HCT116 (cell line): ENCODE measurements at regions not wholly inside any gene's neighbourhood (a gene's known extent, or its start where the extent isn't known, plus 50 kb on each side); places are given as distances from the start of the nearest gene placed in this dataset.

Experiments
- ATAC-seq: fragments of 200-7000 bp; cut with Tn5 transposase; 2 replicates; pipeline ENCODE4 v1.9.1; 2020; ENCODE audit warnings: mild to moderate bottlenecking, moderate library complexity
- BruUV-seq: library from RNA; stranded (reverse); fragments of 400-500 nt; replicated peaks from 2 replicates; lab custom pipeline; 2021; lab: Mats Ljungman, UMichigan
- CTCF ChIA-PET: fragments of 300-600 bp; sonication (Branson Sonifier 250); formaldehyde crosslinking; loops from one replicate; lab custom pipeline; 2021; ENCODE audit warnings: antibody characterized with exemption; lab: Charles Lee
- POLR2A ChIA-PET: fragments of 300-600, 350-600 bp; sonication (Branson Sonifier 250); formaldehyde crosslinking; loops from one replicate; lab custom pipeline; 2021; ENCODE audit warnings: antibody characterized with exemption; lab: Charles Lee
- RAD21 ChIA-PET, 2 experiments: fragments of 300-600 bp; sonication (Branson Sonifier 250); formaldehyde crosslinking; loops; one replicate each; lab custom pipeline; 2023; ENCODE audit warnings: low total read pairs in 2 of 2; ENCODE audit not compliant: uncharacterized antibody in 2 of 2, unreplicated experiment in 2 of 2, low non-redundant PET in 1 of 2; lab: Charles Lee
- DNase-seq: peaks from one replicate; pipeline ENCODE4 v3.0.0-alpha.2; 2010; ENCODE audit warnings: low read depth, low spot score
- H2AFZ ChIP-seq: fragments of 200-600 bp; shearing (Covaris generic), sonication (generic); 2 replicates; pipeline ENCODE4 v1.6.1; 2017; ENCODE audit warnings: low read depth, mixed run types, mixed read lengths, antibody characterized with exemption, low read length; ENCODE audit not compliant: poor library complexity, severe bottlenecking
- H3K27ac ChIP-seq: 2 replicates; pipeline ENCODE4 v1.5.1; 2012; ENCODE audit warnings: low read depth, low read length
- H3K27me3 ChIP-seq: fragments of 200-600 bp; sonication (generic); 2 replicates; pipeline ENCODE4 v1.6.1; 2016; ENCODE audit warnings: mixed run types, low read length, mixed read lengths; ENCODE audit not compliant: insufficient read depth
- H3K36me3 ChIP-seq, 2 experiments: fragments of 200-500 bp in 1 of 2; fragments of 200-600 bp in 1 of 2; sonication (Bioruptor generic) in 1 of 2; sonication (generic) in 1 of 2; 2 replicates each; pipeline versions ENCODE4 v1.5.1 to v1.6.1; 2014 to 2016; ENCODE audit warnings: low read length in 2 of 2, inconsistent platforms in 1 of 2, mixed read lengths in 1 of 2, mixed run types in 1 of 2; ENCODE audit not compliant: insufficient read depth in 2 of 2, control insufficient read depth in 1 of 2
- H3K4me1 ChIP-seq, 2 experiments: fragments of 200-600 bp in 1 of 2; sonication (generic) in 1 of 2; 2 replicates each; pipeline versions ENCODE4 v1.5.1 to v1.6.1; 2012 to 2017; ENCODE audit warnings: low read length in 2 of 2, inconsistent platforms in 1 of 2, mild to moderate bottlenecking in 1 of 2, mixed read lengths in 1 of 2, mixed run types in 1 of 2, moderate library complexity in 1 of 2; ENCODE audit not compliant: insufficient read depth in 2 of 2, control insufficient read depth in 1 of 2
- H3K4me2 ChIP-seq: fragments of 200-600 bp; sonication (generic); 2 replicates; pipeline ENCODE4 v1.6.1; 2017; ENCODE audit warnings: mixed run types, low read length, mixed read lengths
- H3K4me3 ChIP-seq, 2 experiments: fragments of 200-600 bp in 1 of 2; sonication (generic) in 1 of 2; replicated peaks in 1 of 2; 2 replicates each; pipeline ENCODE4 v1.5.1; 2011 to 2016; ENCODE audit warnings: low read length in 2 of 2, control low read depth in 1 of 2, low read depth in 1 of 2, mild to moderate bottlenecking in 1 of 2, mixed read lengths in 1 of 2, mixed run types in 1 of 2
- H3K79me2 ChIP-seq: fragments of 200-600 bp; sonication (generic); 2 replicates; pipeline ENCODE4 v1.6.1; 2017; ENCODE audit warnings: mild to moderate bottlenecking, mixed run types, low read length, moderate library complexity, mixed read lengths; ENCODE audit not compliant: insufficient read depth
- H3K9ac ChIP-seq: fragments of 200-600 bp; sonication (generic); 2 replicates; pipeline ENCODE4 v1.6.1; 2016; ENCODE audit warnings: low read length, mixed read lengths
- H3K9me2 ChIP-seq: fragments of 200-600 bp; sonication (generic), shearing (Covaris generic); 2 replicates; pipeline ENCODE4 v1.6.1; 2017; ENCODE audit warnings: mixed run types, mild to moderate bottlenecking, moderate library complexity; ENCODE audit not compliant: insufficient read depth
- H3K9me3 ChIP-seq, 2 experiments: fragments of 200-500 bp in 1 of 2; fragments of 200-600 bp in 1 of 2; sonication (Bioruptor generic) in 1 of 2; sonication (generic) in 1 of 2; 2 replicates each; pipeline ENCODE4 v1.6.1; 2014 to 2017; ENCODE audit warnings: low read length in 2 of 2, mixed read lengths in 2 of 2, inconsistent platforms in 1 of 2, low read depth in 1 of 2, mild to moderate bottlenecking in 1 of 2, mixed run types in 1 of 2, moderate library complexity in 1 of 2; ENCODE audit not compliant: control insufficient read depth in 1 of 2, insufficient read depth in 1 of 2
- H4K20me1 ChIP-seq: fragments of 200-600 bp; sonication (generic), shearing (Covaris generic); 2 replicates; pipeline ENCODE4 v1.6.1; 2017; ENCODE audit warnings: mixed run types, mild to moderate bottlenecking, moderate library complexity; ENCODE audit not compliant: insufficient read depth
- CBX3 ChIP-seq: IDR thresholded peaks from 2 replicates; pipeline ENCODE4 v1.6.1; 2012; ENCODE audit warnings: low read depth
- CEBPB ChIP-seq: IDR thresholded peaks from 2 replicates; pipeline ENCODE4 v1.6.1; 2012; ENCODE audit warnings: low read depth
- ELF1 ChIP-seq: IDR thresholded peaks from 2 replicates; pipeline ENCODE4 v1.6.1; 2012; ENCODE audit warnings: low read depth, borderline replicate concordance
- EZH2phosphoT487 ChIP-seq: fragments of 200-600 bp; IDR thresholded peaks from 2 replicates; pipeline ENCODE4 v1.6.1; 2018; ENCODE audit warnings: antibody characterized with exemption, borderline replicate concordance
- JUND ChIP-seq: IDR thresholded peaks from 2 replicates; pipeline ENCODE4 v1.6.1; 2012
- POLR2A ChIP-seq: IDR thresholded peaks from 2 replicates; pipeline ENCODE4 v1.7.0; 2011; ENCODE audit warnings: borderline replicate concordance; ENCODE audit not compliant: insufficient read depth, insufficient read length; ENCODE audit errors: extremely low read depth
- POLR2AphosphoS5 ChIP-seq: IDR thresholded peaks from 2 replicates; pipeline ENCODE4 v1.6.1; 2011; ENCODE audit warnings: mild to moderate bottlenecking, low read depth, low read length, moderate library complexity
- RAD21 ChIP-seq: IDR thresholded peaks from 2 replicates; pipeline ENCODE4 v1.6.1; 2012; ENCODE audit warnings: low read depth, mild to moderate bottlenecking
- SIN3A ChIP-seq: IDR thresholded peaks from 2 replicates; pipeline ENCODE4 v1.6.1; 2012; ENCODE audit warnings: low read depth
- SP1 ChIP-seq: IDR thresholded peaks from 2 replicates; pipeline ENCODE4 v1.6.1; 2012; ENCODE audit warnings: low read depth
- SRF ChIP-seq: IDR thresholded peaks from 2 replicates; pipeline ENCODE4 v1.6.1; 2012; ENCODE audit warnings: low read depth
- TCF7L2 ChIP-seq: IDR thresholded peaks from 2 replicates; pipeline ENCODE4 v1.7.0; 2011; ENCODE audit warnings: borderline replicate concordance, inconsistent platforms; ENCODE audit not compliant: insufficient read depth, insufficient read length; ENCODE audit errors: extremely low read depth
- YY1 ChIP-seq: IDR thresholded peaks from 2 replicates; pipeline ENCODE4 v1.6.1; 2011; ENCODE audit warnings: low read length, low read depth, moderate library complexity, mild to moderate bottlenecking; ENCODE audit not compliant: insufficient replicate concordance; ENCODE audit errors: extremely low read depth
- ZFX ChIP-seq: fragments of 450-650 bp; IDR thresholded peaks from 2 replicates; pipeline ENCODE4 v1.6.1; 2017
- ZNF274 ChIP-seq: fragments of 200-500 bp; sonication (Bioruptor generic); IDR thresholded peaks from 2 replicates; pipeline ENCODE4 v1.6.1; 2014; ENCODE audit warnings: mild to moderate bottlenecking, low read depth, low read length, inconsistent platforms
- intact Hi-C: fragments of 100-400 bp; cut with micrococcal nuclease; formaldehyde crosslinking; loops from 2 replicates; pipeline ENCODE4 v1.10.0; 2022
- TF ChIP-seq, protein P1 (sequence below), 3 experiments: fragments of 200-600 bp in 1 of 3; sonication (generic) in 1 of 3; IDR thresholded peaks in 2 of 3; conservative IDR thresholded peaks in 1 of 3; 2 replicates each; pipeline ENCODE4 v1.5.1; 2012 to 2017; ENCODE audit warnings: low read depth in 2 of 3, low read length in 2 of 3, antibody characterized with exemption in 1 of 3, borderline replicate concordance in 1 of 3, control low read depth in 1 of 3, mild to moderate bottlenecking in 1 of 3, mixed read lengths in 1 of 3, mixed run types in 1 of 3, moderate library complexity in 1 of 3; ENCODE audit not compliant: insufficient read depth in 1 of 3
- TF ChIP-seq, protein P2 (sequence below): IDR thresholded peaks from 2 replicates; pipeline ENCODE4 v1.6.1; 2012
- TF ChIP-seq, protein P3 (sequence below): IDR thresholded peaks from 2 replicates; pipeline ENCODE4 v1.6.1; 2012
- TF ChIP-seq, protein P4 (sequence below): IDR thresholded peaks from 2 replicates; pipeline ENCODE4 v1.6.1; 2011; ENCODE audit warnings: mild to moderate bottlenecking, low read length, moderate library complexity; ENCODE audit not compliant: insufficient replicate concordance; ENCODE audit errors: extremely low read depth

DNA sequence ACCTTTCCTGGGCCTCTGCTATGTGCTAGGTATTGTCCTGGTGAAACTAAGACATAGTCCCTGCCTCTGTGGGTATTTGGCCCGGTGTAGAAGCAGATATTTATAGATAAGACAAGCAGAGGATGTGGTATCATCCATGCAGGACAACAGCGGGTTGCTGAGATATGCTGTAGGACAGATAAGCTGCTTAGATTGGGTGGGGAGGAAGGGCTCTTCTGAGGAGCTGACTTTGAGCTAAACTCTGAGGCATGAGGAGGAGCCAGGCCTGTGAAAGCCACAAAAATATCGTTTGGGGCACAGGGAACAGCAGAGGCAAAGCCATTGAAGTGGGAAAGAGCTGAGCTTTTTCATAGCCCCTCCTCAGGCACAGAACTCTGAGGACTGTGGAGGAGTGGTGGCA is 492.5 kb upstream of the CFAP20DC start (continued):
- no peak for TF ChIP-seq TCF7L2
- no peak for TF ChIP-seq SRF
- TF ChIP-seq ZNF274, result no peak
- TF ChIP-seq ZFX, result no peak
- TF ChIP-seq SP1, result no peak
- TF ChIP-seq RAD21, result no peak
- TF ChIP-seq ELF1, result no peak
- TF ChIP-seq JUND, result no peak

DNA sequence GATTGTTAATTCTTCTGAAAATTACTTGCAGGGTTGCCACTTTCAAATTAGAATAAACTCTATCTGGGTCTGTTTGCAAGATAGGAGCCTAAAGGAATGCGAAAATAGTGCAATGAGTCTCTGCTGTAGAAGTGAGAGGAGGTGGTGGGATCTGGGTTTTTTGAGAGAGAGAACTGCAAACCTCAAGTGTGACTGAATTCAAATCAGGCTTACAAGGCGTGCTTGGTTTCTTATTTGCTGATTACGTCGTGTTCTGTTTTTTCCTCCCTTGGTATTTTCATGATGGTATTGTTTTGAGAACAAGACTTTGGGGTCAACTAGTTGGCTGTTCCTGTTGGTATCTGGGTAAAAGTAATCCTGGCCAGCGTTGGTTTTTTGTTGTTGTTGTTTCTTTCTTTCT is 490.9 kb upstream of the CFAP20DC start:
- no peak for TF ChIP-seq SIN3A
- TF ChIP-seq EZH2phosphoT487, result no peak
- no peak for TF ChIP-seq YY1
- TF ChIP-seq, protein P1, sequence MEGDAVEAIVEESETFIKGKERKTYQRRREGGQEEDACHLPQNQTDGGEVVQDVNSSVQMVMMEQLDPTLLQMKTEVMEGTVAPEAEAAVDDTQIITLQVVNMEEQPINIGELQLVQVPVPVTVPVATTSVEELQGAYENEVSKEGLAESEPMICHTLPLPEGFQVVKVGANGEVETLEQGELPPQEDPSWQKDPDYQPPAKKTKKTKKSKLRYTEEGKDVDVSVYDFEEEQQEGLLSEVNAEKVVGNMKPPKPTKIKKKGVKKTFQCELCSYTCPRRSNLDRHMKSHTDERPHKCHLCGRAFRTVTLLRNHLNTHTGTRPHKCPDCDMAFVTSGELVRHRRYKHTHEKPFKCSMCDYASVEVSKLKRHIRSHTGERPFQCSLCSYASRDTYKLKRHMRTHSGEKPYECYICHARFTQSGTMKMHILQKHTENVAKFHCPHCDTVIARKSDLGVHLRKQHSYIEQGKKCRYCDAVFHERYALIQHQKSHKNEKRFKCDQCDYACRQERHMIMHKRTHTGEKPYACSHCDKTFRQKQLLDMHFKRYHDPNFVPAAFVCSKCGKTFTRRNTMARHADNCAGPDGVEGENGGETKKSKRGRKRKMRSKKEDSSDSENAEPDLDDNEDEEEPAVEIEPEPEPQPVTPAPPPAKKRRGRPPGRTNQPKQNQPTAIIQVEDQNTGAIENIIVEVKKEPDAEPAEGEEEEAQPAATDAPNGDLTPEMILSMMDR (IDR thresholded peaks at IDR 0.05 in 2 of 3, conservative IDR thresholded peaks at IDR 0.05 in 1 of 3; ENCODE audit: borderline replicate concordance in 1 of 3, insufficient read depth in 1 of 3, low read depth in 2 of 3, low read length in 2 of 3), result no peak
- no peak for TF ChIP-seq JUND
- TF ChIP-seq POLR2A, result no peak
- TF ChIP-seq, protein P2, sequence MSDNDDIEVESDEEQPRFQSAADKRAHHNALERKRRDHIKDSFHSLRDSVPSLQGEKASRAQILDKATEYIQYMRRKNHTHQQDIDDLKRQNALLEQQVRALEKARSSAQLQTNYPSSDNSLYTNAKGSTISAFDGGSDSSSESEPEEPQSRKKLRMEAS, result no peak
- no peak for TF ChIP-seq TCF7L2
- TF ChIP-seq SP1, result no peak
- TF ChIP-seq, protein P3, sequence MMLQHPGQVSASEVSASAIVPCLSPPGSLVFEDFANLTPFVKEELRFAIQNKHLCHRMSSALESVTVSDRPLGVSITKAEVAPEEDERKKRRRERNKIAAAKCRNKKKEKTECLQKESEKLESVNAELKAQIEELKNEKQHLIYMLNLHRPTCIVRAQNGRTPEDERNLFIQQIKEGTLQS, result no peak
- no peak for TF ChIP-seq RAD21
- TF ChIP-seq, protein P4, sequence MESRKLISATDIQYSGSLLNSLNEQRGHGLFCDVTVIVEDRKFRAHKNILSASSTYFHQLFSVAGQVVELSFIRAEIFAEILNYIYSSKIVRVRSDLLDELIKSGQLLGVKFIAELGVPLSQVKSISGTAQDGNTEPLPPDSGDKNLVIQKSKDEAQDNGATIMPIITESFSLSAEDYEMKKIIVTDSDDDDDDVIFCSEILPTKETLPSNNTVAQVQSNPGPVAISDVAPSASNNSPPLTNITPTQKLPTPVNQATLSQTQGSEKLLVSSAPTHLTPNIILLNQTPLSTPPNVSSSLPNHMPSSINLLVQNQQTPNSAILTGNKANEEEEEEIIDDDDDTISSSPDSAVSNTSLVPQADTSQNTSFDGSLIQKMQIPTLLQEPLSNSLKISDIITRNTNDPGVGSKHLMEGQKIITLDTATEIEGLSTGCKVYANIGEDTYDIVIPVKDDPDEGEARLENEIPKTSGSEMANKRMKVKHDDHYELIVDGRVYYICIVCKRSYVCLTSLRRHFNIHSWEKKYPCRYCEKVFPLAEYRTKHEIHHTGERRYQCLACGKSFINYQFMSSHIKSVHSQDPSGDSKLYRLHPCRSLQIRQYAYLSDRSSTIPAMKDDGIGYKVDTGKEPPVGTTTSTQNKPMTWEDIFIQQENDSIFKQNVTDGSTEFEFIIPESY, result no peak
- no peak for TF ChIP-seq CBX3
- TF ChIP-seq ZNF274, result no peak
- no peak for TF ChIP-seq SRF
- no peak for TF ChIP-seq ELF1
- TF ChIP-seq POLR2AphosphoS5, result no peak
- TF ChIP-seq CEBPB, result no peak
- TF ChIP-seq ZFX, result no peak
- Histone ChIP-seq H3K4me2 (no peak overlapping the region), H3K4me1 (no peaks in the 10 kb centered on the region), H2AFZ (no peak overlapping the region), H3K9me3 (no peaks in the 10 kb centered on the region), H3K9me2 (no peaks in the 10 kb centered on the region), H4K20me1 (no peaks in the 10 kb centered on the region), H3K27ac (no peak overlapping the region), H3K79me2 (no peaks in the 10 kb centered on the region), H3K9ac (no peak overlapping the region), H3K4me3 (no peak overlapping the region), H3K27me3 (peaks cover 21% of the 10 kb centered on the region), H3K36me3 (no peaks in the 10 kb centered on the region)
- ChIA-PET POLR2A (no interaction called here), RAD21 (no interaction called here), CTCF (no interaction called here)
- intact Hi-C loops, result no loop called here
- no peak for DNase-seq
- BruUV-seq, result no TSS peak
- ATAC-seq, result no peak
